GM12878 (cell line): ENCODE measurements at regions not wholly inside any gene's neighbourhood (a gene's known extent, or its start where the extent isn't known, plus 50 kb on each side); places are given as distances from the start of the nearest gene placed in this dataset.

Experiments used
- CBFB ChIP-seq: IDR thresholded peaks from 2 replicates; pipeline ENCODE4 v1.6.1; 2016; ENCODE audit warnings: antibody characterized with exemption, low read depth
- EZH2 ChIP-seq: IDR thresholded peaks from 2 replicates; pipeline ENCODE4 v1.6.1; 2012; ENCODE audit warnings: low read depth, mild to moderate bottlenecking, control low read depth, inconsistent platforms, low read length, borderline replicate concordance; ENCODE audit not compliant: control insufficient read depth
- FOXM1 ChIP-seq: IDR thresholded peaks from 2 replicates; pipeline ENCODE4 v1.6.1; 2012; ENCODE audit warnings: low read depth, mild to moderate bottlenecking, inconsistent platforms, low read length, moderate library complexity
- HCFC1 ChIP-seq: fragments of 150-350 bp; IDR thresholded peaks from 2 replicates; pipeline ENCODE4 v1.6.1; 2014; ENCODE audit warnings: low read length
- POLR2AphosphoS5 ChIP-seq: IDR thresholded peaks from 2 replicates; pipeline ENCODE4 v1.6.1; 2011; ENCODE audit warnings: mild to moderate bottlenecking, low read length, inconsistent platforms
- SUZ12 ChIP-seq: fragments of 200-600 bp; sonication (generic); IDR thresholded peaks from one replicate; pipeline ENCODE4 v1.6.1; 2018; ENCODE audit warnings: antibody characterized with exemption, mild to moderate bottlenecking; ENCODE audit not compliant: unreplicated experiment
- TAF1 ChIP-seq: IDR thresholded peaks from 2 replicates; pipeline ENCODE4 v1.6.1; 2011; ENCODE audit warnings: mild to moderate bottlenecking, low read depth, low read length, borderline replicate concordance
- TF ChIP-seq, protein P1 (sequence below), 3 experiments: IDR thresholded peaks in 2 of 3; conservative IDR thresholded peaks in 1 of 3; 2 replicates each; pipeline ENCODE4 v1.5.1; 2011; ENCODE audit warnings: low read depth in 3 of 3, low read length in 3 of 3, mild to moderate bottlenecking in 3 of 3, control low read depth in 2 of 3, moderate library complexity in 2 of 3, inconsistent platforms in 1 of 3, mixed read lengths in 1 of 3; ENCODE audit not compliant: control insufficient read depth in 2 of 3, insufficient read depth in 1 of 3; ENCODE audit errors: extremely low read depth in 1 of 3
- TF ChIP-seq, protein P2 (sequence below): IDR thresholded peaks from 2 replicates; pipeline ENCODE4 v1.6.1; 2011; ENCODE audit warnings: low read depth, mild to moderate bottlenecking, low read length, moderate library complexity, borderline replicate concordance; ENCODE audit errors: extremely low read depth

DNA sequence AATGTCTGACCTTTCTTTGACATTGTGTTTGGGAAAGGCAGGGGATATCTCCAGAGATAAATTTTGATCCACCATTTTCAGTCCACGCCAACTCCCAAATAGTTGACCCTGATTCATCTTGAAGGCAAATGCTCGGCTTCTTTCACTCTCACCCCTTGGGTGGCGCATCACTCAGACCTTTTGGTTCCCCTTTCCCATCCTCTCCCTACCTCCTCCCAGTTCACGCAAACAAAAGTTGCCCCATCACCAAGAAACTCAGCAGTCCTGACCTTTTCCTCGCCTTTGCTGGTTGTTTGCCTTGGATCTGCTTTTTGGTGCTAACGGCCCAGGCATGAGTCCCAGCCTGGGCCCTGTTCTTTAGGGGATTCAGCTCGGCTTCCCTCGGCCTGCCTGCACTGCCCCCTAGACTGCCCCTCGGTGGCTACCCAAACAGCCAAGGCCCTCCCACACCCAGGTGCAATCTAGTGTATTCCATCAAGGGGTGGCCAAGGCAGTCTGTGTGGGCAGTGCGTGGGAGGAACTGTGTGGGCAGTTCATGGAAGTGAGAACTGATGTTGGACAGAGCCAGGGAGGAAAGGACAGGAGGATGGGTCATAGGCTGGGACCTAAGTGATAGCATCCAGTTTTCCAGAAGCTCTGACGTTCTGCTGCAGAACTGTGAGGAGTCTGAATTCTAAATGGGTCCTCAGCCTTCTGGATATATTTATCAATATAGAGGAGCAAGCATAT is 255.7 kb downstream of the DLEU7 start:
- TF ChIP-seq HCFC1 (no peak), FOXM1 (no peak), CBFB (no peak), POLR2AphosphoS5 (no peak), TAF1 (no peak), EZH2 (no peak), SUZ12 (no peak)
- TF ChIP-seq, protein P1, sequence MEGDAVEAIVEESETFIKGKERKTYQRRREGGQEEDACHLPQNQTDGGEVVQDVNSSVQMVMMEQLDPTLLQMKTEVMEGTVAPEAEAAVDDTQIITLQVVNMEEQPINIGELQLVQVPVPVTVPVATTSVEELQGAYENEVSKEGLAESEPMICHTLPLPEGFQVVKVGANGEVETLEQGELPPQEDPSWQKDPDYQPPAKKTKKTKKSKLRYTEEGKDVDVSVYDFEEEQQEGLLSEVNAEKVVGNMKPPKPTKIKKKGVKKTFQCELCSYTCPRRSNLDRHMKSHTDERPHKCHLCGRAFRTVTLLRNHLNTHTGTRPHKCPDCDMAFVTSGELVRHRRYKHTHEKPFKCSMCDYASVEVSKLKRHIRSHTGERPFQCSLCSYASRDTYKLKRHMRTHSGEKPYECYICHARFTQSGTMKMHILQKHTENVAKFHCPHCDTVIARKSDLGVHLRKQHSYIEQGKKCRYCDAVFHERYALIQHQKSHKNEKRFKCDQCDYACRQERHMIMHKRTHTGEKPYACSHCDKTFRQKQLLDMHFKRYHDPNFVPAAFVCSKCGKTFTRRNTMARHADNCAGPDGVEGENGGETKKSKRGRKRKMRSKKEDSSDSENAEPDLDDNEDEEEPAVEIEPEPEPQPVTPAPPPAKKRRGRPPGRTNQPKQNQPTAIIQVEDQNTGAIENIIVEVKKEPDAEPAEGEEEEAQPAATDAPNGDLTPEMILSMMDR (IDR thresholded peaks at IDR 0.05 in 2 of 3, conservative IDR thresholded peaks at IDR 0.05 in 1 of 3; ENCODE audit: control insufficient read depth in 2 of 3, extremely low read depth in 1 of 3, insufficient read depth in 1 of 3, low read depth in 3 of 3, low read length in 3 of 3): no peak
- TF ChIP-seq, protein P2, sequence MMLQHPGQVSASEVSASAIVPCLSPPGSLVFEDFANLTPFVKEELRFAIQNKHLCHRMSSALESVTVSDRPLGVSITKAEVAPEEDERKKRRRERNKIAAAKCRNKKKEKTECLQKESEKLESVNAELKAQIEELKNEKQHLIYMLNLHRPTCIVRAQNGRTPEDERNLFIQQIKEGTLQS: no peak
